Astrocyte (in vitro differentiated cells and primary cell): ENCODE measurements at regions not wholly inside any gene's neighbourhood (a gene's known extent, or its start where the extent isn't known, plus 50 kb on each side); places are given as distances from the start of the nearest gene placed in this dataset.

Source experiments
- EZH2 ChIP-seq: IDR thresholded peaks from 2 replicates; pipeline ENCODE4 v1.6.1; 2012; ENCODE audit warnings: mild to moderate bottlenecking, low read length, inconsistent platforms; ENCODE audit not compliant: insufficient read depth
- TF ChIP-seq, protein P1 (sequence below): IDR thresholded peaks from 2 replicates; pipeline ENCODE4 v1.5.1; 2011; ENCODE audit warnings: low read depth, mild to moderate bottlenecking, inconsistent platforms, low read length, moderate library complexity; ENCODE audit not compliant: insufficient read depth

DNA sequence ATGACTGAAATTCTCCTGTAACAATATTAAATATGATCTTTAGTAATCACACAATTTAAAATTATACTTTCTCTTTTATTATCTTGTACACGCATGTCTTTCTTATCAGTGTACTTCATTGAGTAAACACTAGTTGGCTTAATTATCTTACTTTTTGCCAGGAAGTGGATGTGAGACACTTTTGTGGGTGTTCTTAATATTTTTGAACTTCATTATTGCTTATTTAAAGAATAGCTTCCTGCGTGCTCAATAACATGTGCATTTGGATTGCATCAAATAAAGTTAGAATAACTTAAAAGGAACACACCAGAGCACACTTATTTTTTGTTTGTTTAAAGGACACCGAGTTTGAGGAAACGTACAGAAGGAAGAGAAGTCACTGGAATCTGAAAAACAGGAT lies 128.5 kb upstream of the VEGFC start:
- TF ChIP-seq, protein P1, sequence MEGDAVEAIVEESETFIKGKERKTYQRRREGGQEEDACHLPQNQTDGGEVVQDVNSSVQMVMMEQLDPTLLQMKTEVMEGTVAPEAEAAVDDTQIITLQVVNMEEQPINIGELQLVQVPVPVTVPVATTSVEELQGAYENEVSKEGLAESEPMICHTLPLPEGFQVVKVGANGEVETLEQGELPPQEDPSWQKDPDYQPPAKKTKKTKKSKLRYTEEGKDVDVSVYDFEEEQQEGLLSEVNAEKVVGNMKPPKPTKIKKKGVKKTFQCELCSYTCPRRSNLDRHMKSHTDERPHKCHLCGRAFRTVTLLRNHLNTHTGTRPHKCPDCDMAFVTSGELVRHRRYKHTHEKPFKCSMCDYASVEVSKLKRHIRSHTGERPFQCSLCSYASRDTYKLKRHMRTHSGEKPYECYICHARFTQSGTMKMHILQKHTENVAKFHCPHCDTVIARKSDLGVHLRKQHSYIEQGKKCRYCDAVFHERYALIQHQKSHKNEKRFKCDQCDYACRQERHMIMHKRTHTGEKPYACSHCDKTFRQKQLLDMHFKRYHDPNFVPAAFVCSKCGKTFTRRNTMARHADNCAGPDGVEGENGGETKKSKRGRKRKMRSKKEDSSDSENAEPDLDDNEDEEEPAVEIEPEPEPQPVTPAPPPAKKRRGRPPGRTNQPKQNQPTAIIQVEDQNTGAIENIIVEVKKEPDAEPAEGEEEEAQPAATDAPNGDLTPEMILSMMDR, result no peak
- TF ChIP-seq EZH2, result no peak
